LoVo (cell line): ENCODE measurements at regions not wholly inside any gene's neighbourhood (a gene's known extent, or its start where the extent isn't known, plus 50 kb on each side); places are given as distances from the start of the nearest gene placed in this dataset.
"Not testable (repeated sequence)": the region's sequence is repeated elsewhere in the genome, so short reads cannot be mapped to it uniquely, and the experiment has no call there.

Experiments used
- DNase-seq: peaks from one replicate; pipeline ENCODE4 v3.0.0-alpha.2; 2016; ENCODE audit warnings: low spot score

DNA sequence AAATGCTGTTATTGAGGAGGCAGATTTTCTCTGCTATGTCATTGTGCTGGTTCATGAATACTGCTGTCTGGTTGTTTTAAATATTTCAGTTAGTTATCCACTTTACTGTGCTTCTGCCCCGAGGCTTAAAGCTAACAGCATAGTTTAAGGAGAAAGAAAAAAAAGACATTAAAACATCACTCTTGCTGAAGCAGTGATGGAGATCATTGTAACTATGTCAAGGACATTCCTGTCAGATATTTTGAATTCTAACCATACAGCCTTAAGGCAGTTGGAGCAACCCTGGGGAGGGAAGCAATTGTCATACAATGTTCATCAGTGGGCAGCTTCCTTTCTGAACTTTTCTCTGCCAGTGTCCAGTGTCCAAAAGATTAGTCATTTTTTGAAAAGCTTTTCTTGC, 199.0 kb upstream of the DDX53 start:
- DNase-seq = no peak

DNA sequence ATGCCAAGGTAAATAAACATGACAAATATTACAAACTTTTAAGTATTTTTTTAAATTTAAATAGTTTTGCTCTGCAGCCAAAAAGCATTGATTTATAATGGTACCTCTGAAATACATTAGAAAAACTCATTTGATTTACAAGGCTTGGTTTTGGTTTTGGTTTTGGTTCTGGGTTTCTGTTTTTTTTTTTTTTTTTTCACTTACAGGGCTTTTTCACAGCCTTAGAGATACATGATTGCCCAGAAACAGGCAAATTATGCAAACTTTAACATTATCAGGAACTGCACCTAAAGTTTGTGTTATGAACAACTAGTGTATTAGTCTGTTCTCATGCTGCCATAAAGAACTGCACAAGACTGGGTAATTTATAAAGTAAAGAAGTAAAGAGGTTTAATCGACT, 196.4 kb upstream of the DDX53 start:
- no peak for DNase-seq

DNA sequence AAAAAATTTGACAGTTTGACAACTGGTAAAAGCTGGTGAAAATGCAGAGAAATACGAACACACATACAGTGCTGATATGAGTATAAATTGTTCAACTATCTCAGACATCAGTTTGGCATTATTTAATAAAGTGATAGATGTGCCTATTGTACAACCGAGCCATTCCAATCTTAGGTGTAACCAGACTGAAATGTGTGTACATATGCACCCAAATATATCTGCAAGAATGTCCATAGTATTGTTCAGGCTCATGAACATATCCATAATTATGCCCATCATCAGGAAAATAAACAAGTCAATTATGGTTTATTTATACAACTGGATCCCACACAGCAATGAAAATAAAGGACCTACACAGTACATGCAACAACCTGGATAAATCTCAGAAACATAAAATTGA, 188.9 kb upstream of the DDX53 start:
- DNase-seq = no peak

DNA sequence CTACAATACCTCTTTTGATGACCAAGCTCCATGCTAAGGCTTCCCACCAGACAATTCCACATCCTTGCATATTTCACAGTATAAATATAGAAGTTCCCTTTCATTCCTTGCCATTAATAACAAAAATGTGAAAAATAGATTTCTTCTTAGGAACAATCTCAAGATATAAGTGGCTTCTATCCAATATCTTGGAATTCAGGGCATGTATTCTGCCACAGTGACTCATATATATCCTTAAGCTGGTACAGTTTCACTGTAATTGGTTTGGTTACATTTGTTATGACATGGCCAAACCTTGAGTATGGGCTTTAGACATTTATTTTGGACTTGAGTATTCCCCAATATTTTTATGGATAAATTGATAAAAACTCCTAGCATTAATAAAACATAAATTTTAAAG, 181.7 kb upstream of the DDX53 start:
- DNase-seq = no peak

DNA sequence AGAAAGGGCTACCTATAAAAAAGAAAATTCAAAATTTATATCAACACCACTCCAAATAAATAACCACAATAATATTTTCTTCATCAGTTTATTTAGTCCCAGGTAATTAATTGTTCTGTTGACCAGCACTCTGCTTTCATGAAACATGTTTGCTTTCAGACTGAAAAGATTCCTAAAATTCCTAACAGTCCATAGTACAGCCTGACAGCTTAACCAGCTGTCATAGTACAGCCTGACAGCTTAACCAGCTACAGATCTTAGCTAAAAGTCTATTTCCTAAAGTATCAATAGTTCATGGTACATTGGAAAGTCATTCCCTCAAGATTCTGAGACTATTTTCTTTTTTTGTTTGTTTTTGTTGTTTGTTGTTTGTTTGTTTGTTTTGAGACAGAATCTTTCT, 144.1 kb upstream of the DDX53 start:
- no peak for DNase-seq

DNA sequence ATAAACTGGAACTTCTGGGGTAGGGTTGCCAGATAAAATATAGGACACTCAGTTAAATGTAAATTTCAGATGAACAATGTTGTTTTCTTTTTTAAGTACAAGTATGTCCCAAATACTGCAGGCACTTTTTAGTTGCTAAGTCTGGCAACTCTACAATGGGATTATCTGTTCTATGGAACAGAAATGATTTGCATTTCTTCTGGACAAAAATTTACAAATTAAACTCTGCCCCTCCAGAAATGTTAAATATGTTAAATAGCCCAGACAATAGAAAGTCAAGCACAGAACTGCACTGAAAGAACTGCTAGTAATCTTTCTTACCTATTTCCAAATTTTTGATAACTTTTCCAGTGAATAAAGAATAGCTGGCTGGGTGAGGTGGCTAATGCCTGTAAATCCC, 140.1 kb upstream of the DDX53 start:
- DNase-seq = no peak

- not testable (repeated sequence) for DNase-seq
These were observed 133.0 kb upstream of the DDX53 start for GRCh38 chrX:22866801-22867200.

DNA sequence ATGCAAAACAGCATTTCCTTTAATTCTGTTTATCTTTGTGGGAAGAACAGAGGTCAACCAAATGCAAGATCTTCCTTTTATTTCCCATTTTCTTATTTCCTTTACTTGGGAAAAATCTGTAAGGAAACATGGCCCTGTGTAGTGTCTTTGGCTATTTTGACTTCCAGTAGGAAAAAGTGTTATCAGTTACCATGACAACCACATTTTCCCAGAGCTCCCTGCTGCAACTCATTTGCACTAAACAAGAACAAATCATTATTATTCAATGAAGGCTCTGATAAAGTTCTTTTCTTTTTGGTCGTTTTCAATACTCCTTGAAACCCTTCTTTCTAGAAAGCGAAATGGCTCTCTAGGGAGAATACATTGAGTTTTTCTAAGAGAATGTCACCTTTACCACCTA, 117.2 kb upstream of the DDX53 start:
- DNase-seq = no peak

DNA sequence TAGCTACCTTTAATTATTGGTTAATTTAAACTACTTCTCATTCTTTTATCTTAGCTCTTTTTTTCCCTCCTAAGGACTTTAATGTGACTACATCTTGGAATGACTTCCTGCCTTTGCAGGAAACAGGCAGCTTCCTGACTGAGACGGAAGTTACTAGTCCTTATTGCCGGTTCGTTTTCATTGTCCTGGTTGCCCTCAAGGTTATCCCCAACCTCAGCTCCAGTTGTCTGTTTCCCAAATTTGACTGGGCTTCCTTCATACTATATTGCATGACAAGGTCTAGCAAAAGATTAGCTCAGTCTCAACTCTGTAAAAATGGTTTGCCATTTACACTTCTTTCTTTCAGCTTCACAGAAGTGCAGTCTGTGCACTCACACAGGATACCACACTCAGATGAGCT, 109.9 kb upstream of the DDX53 start:
- DNase-seq = no peak

- DNase-seq = no peak
These were observed 87.1 kb upstream of the DDX53 start for GRCh38 chrX:22912616-22913015.

DNA sequence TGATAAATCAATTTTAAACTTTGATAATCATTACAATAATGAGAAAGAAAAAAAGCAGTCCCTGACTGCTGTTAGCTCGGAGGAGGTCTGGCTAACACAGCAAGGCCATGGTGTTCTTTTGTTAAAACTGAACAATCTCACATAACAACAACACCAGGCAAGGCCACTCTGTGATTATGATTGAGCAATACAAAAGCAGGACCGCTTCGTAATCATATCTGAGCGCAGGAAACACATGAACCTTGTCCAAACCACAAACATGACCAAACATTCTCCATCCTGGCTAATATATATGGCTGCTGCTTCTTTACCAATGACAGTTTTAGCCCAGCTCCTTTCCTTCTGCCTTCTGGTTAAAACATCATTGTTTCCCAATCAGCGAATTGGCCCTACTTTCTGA, 76.8 kb upstream of the DDX53 start:
- DNase-seq = no peak

- no peak for DNase-seq
These were observed 65.1 kb upstream of the DDX53 start for GRCh38 chrX:22934640-22935039.

GRCh38 chrX:22944945-22945344, 54.8 kb upstream of the DDX53 start:
- DNase-seq = no peak
